ENCODE measurements at regions not wholly inside any gene's neighbourhood (a gene's known extent, or its start where the extent isn't known, plus 50 kb on each side); places are given as distances from the start of the nearest gene placed in this dataset.

DNA sequence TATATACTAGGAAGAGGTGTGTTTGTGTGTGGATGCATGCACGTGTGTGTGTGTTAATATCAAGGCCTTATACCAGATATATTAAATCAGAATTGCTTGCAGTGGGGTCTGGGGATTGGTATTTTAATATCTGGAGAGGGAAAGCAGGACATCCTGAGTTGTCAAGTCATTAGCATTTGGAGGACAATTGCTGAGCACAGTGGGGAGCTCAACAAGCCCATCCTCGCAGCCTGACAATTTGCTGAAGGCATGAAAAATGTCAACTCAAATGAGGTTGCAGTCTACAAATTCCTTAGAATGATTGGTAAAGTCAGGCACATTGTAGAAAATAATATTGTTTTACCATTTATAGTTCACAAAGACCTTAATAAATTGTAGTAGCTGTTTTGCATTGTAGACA is 627.4 kb downstream of the LRRC70 start:
- TF ChIP-seq, protein P1, sequence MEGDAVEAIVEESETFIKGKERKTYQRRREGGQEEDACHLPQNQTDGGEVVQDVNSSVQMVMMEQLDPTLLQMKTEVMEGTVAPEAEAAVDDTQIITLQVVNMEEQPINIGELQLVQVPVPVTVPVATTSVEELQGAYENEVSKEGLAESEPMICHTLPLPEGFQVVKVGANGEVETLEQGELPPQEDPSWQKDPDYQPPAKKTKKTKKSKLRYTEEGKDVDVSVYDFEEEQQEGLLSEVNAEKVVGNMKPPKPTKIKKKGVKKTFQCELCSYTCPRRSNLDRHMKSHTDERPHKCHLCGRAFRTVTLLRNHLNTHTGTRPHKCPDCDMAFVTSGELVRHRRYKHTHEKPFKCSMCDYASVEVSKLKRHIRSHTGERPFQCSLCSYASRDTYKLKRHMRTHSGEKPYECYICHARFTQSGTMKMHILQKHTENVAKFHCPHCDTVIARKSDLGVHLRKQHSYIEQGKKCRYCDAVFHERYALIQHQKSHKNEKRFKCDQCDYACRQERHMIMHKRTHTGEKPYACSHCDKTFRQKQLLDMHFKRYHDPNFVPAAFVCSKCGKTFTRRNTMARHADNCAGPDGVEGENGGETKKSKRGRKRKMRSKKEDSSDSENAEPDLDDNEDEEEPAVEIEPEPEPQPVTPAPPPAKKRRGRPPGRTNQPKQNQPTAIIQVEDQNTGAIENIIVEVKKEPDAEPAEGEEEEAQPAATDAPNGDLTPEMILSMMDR (IDR thresholded peaks at IDR 0.05): no peak
- TF ChIP-seq EZH2phosphoT487 (IDR thresholded peaks at IDR 0.05) (no peak), EZH2 (IDR thresholded peaks at IDR 0.05) (no peak)
